Loucy (cell line): ENCODE measurements at regions not wholly inside any gene's neighbourhood (a gene's known extent, or its start where the extent isn't known, plus 50 kb on each side); places are given as distances from the start of the nearest gene placed in this dataset.

Source experiments
- CTCF ChIP-seq: fragments of 200-600 bp; sonication (generic); conservative IDR thresholded peaks from 2 replicates; pipeline ENCODE4 v1.5.1; 2014; ENCODE audit warnings: mild to moderate bottlenecking, antibody characterized with exemption, low read length
- EZH2phosphoT487 ChIP-seq: fragments of 200-600 bp; IDR thresholded peaks from 2 replicates; pipeline ENCODE4 v1.6.1; 2018; ENCODE audit warnings: antibody characterized with exemption, mild to moderate bottlenecking, moderate library complexity, borderline replicate concordance

GRCh38 chr10:21076381-21076780 is 179.3 kb upstream of the NEBL start:
- TF ChIP-seq CTCF (no peak), EZH2phosphoT487 (no peak)
